GM23248 (cell line): ENCODE measurements at regions not wholly inside any gene's neighbourhood (a gene's known extent, or its start where the extent isn't known, plus 50 kb on each side); places are given as distances from the start of the nearest gene placed in this dataset.

ENCODE experiments used
- EZH2 ChIP-seq: fragments of 200-600 bp; sonication (generic); IDR thresholded peaks from 2 replicates; pipeline ENCODE4 v1.6.1; 2018; ENCODE audit warnings: antibody characterized with exemption, mild to moderate bottlenecking; ENCODE audit not compliant: insufficient read depth, poor library complexity, severe bottlenecking
- EZH2phosphoT487 ChIP-seq: fragments of 200-600 bp; sonication (generic); IDR thresholded peaks from 2 replicates; pipeline ENCODE4 v1.6.1; 2018; ENCODE audit warnings: antibody characterized with exemption, moderate library complexity, mild to moderate bottlenecking, low read depth; ENCODE audit not compliant: insufficient read depth

- no peak for TF ChIP-seq EZH2
- TF ChIP-seq EZH2phosphoT487, result no peak
Measured at GRCh38 chr4:104022831-104023230, 303.0 kb upstream of the TACR3 start.
